B cell (primary cell): ENCODE measurements at regions not wholly inside any gene's neighbourhood (a gene's known extent, or its start where the extent isn't known, plus 50 kb on each side); places are given as distances from the start of the nearest gene placed in this dataset.

Source experiments
- ATAC-seq: fragments of 200-7000 bp; cut with Tn5 transposase; one replicate; pipeline ENCODE4 v1.10.0; 2021; ENCODE audit warnings: low read depth, mild to moderate bottlenecking, moderate number of reproducible peaks, moderate library complexity
- CTCF ChIA-PET: fragments of 350-600 bp; sonication (Branson Sonifier 250); formaldehyde crosslinking; loops from one replicate; lab custom pipeline; 2021; ENCODE audit warnings: antibody characterized with exemption, inconsistent platforms; lab: Charles Lee
- POLR2A ChIA-PET: fragments of 350-600 bp; sonication (Branson Sonifier 250); formaldehyde crosslinking; loops from one replicate; lab custom pipeline; 2021; ENCODE audit warnings: antibody characterized with exemption; lab: Charles Lee
- DNase-seq: peaks from one replicate; pipeline ENCODE4 v3.0.0; 2013
- H2AFZ ChIP-seq: 2 replicates; pipeline ENCODE4 v1.6.1; 2012; ENCODE audit warnings: mild to moderate bottlenecking, low read depth, low read length; ENCODE audit not compliant: insufficient read depth, poor library complexity, severe bottlenecking
- H3K27ac ChIP-seq, 2 donors: 1 replicate in 1 of 2; 2 replicates in 1 of 2; pipeline ENCODE4 v1.5.1; 2012 to 2013; ENCODE audit warnings: low read length in 2 of 2, mild to moderate bottlenecking in 2 of 2, moderate library complexity in 1 of 2
- H3K27me3 ChIP-seq, 4 experiments: fragments of 200-600 bp in 1 of 4; sonication (generic) in 1 of 4; replicated peaks in 1 of 4; 1 replicate in 2 of 4; 2 replicates in 2 of 4; pipeline versions ENCODE4 v1.6.1 to v1.7.0; 2013 to 2016; ENCODE audit warnings: low read length in 3 of 4, mild to moderate bottlenecking in 2 of 4, mixed read lengths in 1 of 4, moderate library complexity in 1 of 4; ENCODE audit not compliant: insufficient read depth in 4 of 4, control insufficient read depth in 3 of 4; ENCODE audit errors: control extremely low read depth in 1 of 4
- H3K36me3 ChIP-seq, 2 experiments: replicated peaks in 1 of 2; 1 replicate in 1 of 2; 2 replicates in 1 of 2; pipeline versions ENCODE4 v1.6.1 to v1.7.1; 2013; ENCODE audit warnings: low read length in 1 of 2; ENCODE audit not compliant: insufficient read depth in 2 of 2, control insufficient read depth in 1 of 2; ENCODE audit errors: control extremely low read depth in 1 of 2, extremely low read depth in 1 of 2
- H3K4me1 ChIP-seq, 2 donors: fragments of 200-600 bp in 1 of 2; sonication (generic) in 1 of 2; 1 replicate in 1 of 2; 2 replicates in 1 of 2; pipeline versions ENCODE4 v1.5.1 to v1.6.1; 2013 to 2017; ENCODE audit warnings: low read length in 2 of 2; ENCODE audit not compliant: control insufficient read depth in 2 of 2, insufficient read depth in 2 of 2
- H3K4me2 ChIP-seq: replicated peaks from 2 replicates; pipeline ENCODE3; 2012; ENCODE audit warnings: mild to moderate bottlenecking, low read depth, low read length; ENCODE audit not compliant: poor library complexity, severe bottlenecking
- H3K4me3 ChIP-seq, 5 experiments: fragments of 200-600 bp in 1 of 5; sonication (generic) in 1 of 5; 1 replicate in 3 of 5; 2 replicates in 2 of 5; pipeline versions ENCODE4 v1.5.1 to v1.7.0; 2011 to 2016; ENCODE audit warnings: low read length in 4 of 5, mild to moderate bottlenecking in 4 of 5, low read depth in 2 of 5, control low read depth in 1 of 5, moderate library complexity in 1 of 5; ENCODE audit not compliant: insufficient read depth in 1 of 5; ENCODE audit errors: control extremely low read depth in 1 of 5, extremely low read depth in 1 of 5
- H3K79me2 ChIP-seq: fragments of 200-600 bp; sonication (generic); one replicate; pipeline ENCODE4 v1.6.0; 2016; ENCODE audit warnings: low read length; ENCODE audit not compliant: control insufficient read depth, insufficient read depth
- H3K9ac ChIP-seq: fragments of 200-600 bp; sonication (generic); 2 replicates; pipeline ENCODE4 v1.6.1; 2017; ENCODE audit warnings: mild to moderate bottlenecking, low read length, moderate library complexity
- H3K9me3 ChIP-seq, 3 donors: one replicate each; pipeline versions ENCODE4 v1.6.1 to v1.7.1; 2013; ENCODE audit warnings: low read length in 2 of 3; ENCODE audit not compliant: control insufficient read depth in 2 of 3, insufficient read depth in 1 of 3; ENCODE audit errors: control extremely low read depth in 1 of 3
- H4K20me1 ChIP-seq: 2 replicates; pipeline ENCODE4 v1.6.0; 2012; ENCODE audit warnings: mild to moderate bottlenecking, low read length; ENCODE audit not compliant: insufficient read depth, control insufficient read depth, poor library complexity, severe bottlenecking
- H3K27ac Mint-ChIP-seq: one replicate; pipeline ENCODE4 v1.8.0; 2021; ENCODE audit warnings: mixed read lengths
- H3K27me3 Mint-ChIP-seq: one replicate; pipeline ENCODE4 v1.8.0; 2021; ENCODE audit warnings: mixed read lengths
- H3K4me1 Mint-ChIP-seq: one replicate; pipeline ENCODE4 v1.8.0; 2021; ENCODE audit warnings: mixed read lengths
- H3K4me3 Mint-ChIP-seq: one replicate; pipeline ENCODE4 v1.8.0; 2021; ENCODE audit warnings: mixed read lengths
- H3K9me3 Mint-ChIP-seq: one replicate; pipeline ENCODE4 v1.8.0; 2022; ENCODE audit warnings: mixed read lengths; ENCODE audit not compliant: insufficient read depth
- EZH2 ChIP-seq: IDR thresholded peaks from 2 replicates; pipeline ENCODE4 v1.6.1; 2012; ENCODE audit warnings: borderline replicate concordance, low read depth, mild to moderate bottlenecking, moderate library complexity, low read length; ENCODE audit not compliant: insufficient read depth, poor library complexity, severe bottlenecking
- WGBS: methylation state at CpG from one replicate; pipeline ENCODE4 v1.1.5; 2013; ENCODE audit warnings: missing lambda C conversion rate; ENCODE audit not compliant: insufficient coverage; 5-methylcytosine and 5-hydroxymethylcytosine counted together
- intact Hi-C: fragments of 100-400 bp; cut with micrococcal nuclease; formaldehyde crosslinking; loops from one replicate; pipeline ENCODE4 v1.10.0; 2022
- TF ChIP-seq, protein P1 (sequence below): fragments of 200-600 bp; IDR thresholded peaks from one replicate; pipeline ENCODE4 v1.8.0; 2022; ENCODE audit warnings: antibody characterized with exemption, mild to moderate bottlenecking

DNA sequence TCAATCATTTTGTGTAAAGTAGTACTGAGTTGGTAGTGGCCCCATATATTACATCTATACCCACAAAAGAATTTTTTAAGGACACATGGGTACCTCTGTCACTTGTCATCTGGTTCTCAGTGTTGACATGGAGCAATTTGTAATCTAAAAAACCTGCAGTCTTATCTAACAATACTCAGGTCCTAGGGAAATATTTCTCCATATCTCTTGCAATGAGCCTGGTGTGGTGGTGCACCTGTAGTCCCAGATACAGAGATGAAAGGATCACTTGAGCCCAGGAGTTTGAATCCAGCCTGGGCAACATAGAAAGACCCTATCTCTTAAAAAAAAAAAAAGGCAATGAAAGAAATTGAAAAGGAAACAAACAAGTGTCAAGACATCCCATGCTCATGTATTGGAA is 70.7 kb upstream of the ZNF30 start:
- no peaks in the 10 kb centered on the region for H3K4me1 ChIP-seq
- Mint-ChIP-seq H3K27ac (no peak overlapping the region), H3K4me3 (no peak overlapping the region), H3K4me1 (peaks cover 33% of the 10 kb centered on the region), H3K9me3 (no peaks in the 10 kb centered on the region), H3K27me3 (no peaks in the 10 kb centered on the region)
- no peak overlapping the region for H3K27ac ChIP-seq
- H3K9ac ChIP-seq = no peak overlapping the region
- H3K4me3 ChIP-seq = no peak overlapping the region
- no peak for DNase-seq
- H4K20me1 ChIP-seq = peaks cover 7% of the 10 kb centered on the region
- no peaks in the 10 kb centered on the region for H3K9me3 ChIP-seq
- no peak for ATAC-seq
- peaks cover 7% of the 10 kb centered on the region for H3K79me2 ChIP-seq
- H3K27me3 ChIP-seq = no peaks in the 10 kb centered on the region
- ChIA-PET CTCF (no interaction called here), POLR2A (no interaction called here)
- intact Hi-C loops = no loop called here
- no peak overlapping the region for H2AFZ ChIP-seq
- H3K36me3 ChIP-seq = no peaks in the 10 kb centered on the region
- TF ChIP-seq EZH2 = no peak
- TF ChIP-seq, protein P1, sequence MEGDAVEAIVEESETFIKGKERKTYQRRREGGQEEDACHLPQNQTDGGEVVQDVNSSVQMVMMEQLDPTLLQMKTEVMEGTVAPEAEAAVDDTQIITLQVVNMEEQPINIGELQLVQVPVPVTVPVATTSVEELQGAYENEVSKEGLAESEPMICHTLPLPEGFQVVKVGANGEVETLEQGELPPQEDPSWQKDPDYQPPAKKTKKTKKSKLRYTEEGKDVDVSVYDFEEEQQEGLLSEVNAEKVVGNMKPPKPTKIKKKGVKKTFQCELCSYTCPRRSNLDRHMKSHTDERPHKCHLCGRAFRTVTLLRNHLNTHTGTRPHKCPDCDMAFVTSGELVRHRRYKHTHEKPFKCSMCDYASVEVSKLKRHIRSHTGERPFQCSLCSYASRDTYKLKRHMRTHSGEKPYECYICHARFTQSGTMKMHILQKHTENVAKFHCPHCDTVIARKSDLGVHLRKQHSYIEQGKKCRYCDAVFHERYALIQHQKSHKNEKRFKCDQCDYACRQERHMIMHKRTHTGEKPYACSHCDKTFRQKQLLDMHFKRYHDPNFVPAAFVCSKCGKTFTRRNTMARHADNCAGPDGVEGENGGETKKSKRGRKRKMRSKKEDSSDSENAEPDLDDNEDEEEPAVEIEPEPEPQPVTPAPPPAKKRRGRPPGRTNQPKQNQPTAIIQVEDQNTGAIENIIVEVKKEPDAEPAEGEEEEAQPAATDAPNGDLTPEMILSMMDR = no peak
- no peak overlapping the region for H3K4me2 ChIP-seq

DNA sequence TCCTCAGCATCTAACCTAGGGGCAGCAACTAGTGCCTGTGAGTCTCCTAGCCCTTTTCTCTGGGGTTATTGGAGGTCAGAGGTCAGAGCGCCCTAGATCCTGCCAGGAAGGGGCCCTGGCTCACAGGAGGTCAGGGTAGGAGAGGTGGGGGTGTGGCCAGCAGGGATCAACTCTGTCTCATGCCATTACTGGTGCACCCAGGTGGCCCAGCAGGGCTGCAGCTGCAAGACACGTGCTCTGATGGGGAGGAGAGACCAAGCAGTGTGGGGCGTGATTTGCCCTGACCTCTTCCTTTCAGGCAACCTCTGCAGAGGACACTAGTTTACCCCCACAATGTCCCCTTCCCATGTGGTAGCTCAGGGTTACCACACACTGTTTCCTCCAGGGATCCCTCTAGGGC is 73.3 kb upstream of the ZNF30 start:
- Mint-ChIP-seq H3K4me1 (peaks cover 18% of the 10 kb centered on the region), H3K27ac (no peak overlapping the region), H3K4me3 (no peak overlapping the region), H3K27me3 (no peaks in the 10 kb centered on the region), H3K9me3 (no peaks in the 10 kb centered on the region)
- Histone ChIP-seq H3K4me2 (no peak overlapping the region), H3K9me3 (no peaks in the 10 kb centered on the region), H2AFZ (no peak overlapping the region), H3K79me2 (peaks cover 7% of the 10 kb centered on the region), H3K4me3 (no peak overlapping the region), H4K20me1 (peaks cover 8% of the 10 kb centered on the region), H3K27me3 (no peaks in the 10 kb centered on the region), H3K27ac (no peak overlapping the region), H3K4me1 (no peaks in the 10 kb centered on the region), H3K9ac (no peak overlapping the region), H3K36me3 (peaks cover 0 to 10% of the 10 kb centered on the region in 2 experiments)
- 89% methylated on average over 3 of the region's 3 CpGs for WGBS
- TF ChIP-seq, protein P1 = no peak
- no peak for TF ChIP-seq EZH2
- ATAC-seq (no peak), DNase-seq (no peak)
- intact Hi-C loops = no loop called here
- POLR2A ChIA-PET = no interaction called here
- CTCF ChIA-PET = no interaction called here
